SK-N-SH treated with all-trans-retinoic acid at 6 μM for 48 hours (cell line): ENCODE measurements at regions not wholly inside any gene's neighbourhood (a gene's known extent, or its start where the extent isn't known, plus 50 kb on each side); places are given as distances from the start of the nearest gene placed in this dataset.

Experiments
- CSDC2 ChIP-seq: fragments of 250-450 bp; sonication (Bioruptor Pico); IDR thresholded peaks from 2 replicates; pipeline ENCODE4 v1.5.0; 2020; ENCODE audit warnings: mild to moderate bottlenecking, moderate library complexity
- ESRRG ChIP-seq: fragments of 250-450 bp; sonication (Bioruptor Pico); IDR thresholded peaks from 2 replicates; pipeline ENCODE4 v1.6.1; 2021; ENCODE audit warnings: mild to moderate bottlenecking
- GLIS3 ChIP-seq: fragments of 250-450 bp; sonication (Bioruptor Pico); IDR thresholded peaks from 2 replicates; pipeline ENCODE4 v1.5.0; 2020; ENCODE audit warnings: mild to moderate bottlenecking, moderate library complexity
- ISL1 ChIP-seq: fragments of 250-450 bp; sonication (Bioruptor Pico); IDR thresholded peaks from 2 replicates; pipeline ENCODE4 v2.1.2; 2022; ENCODE audit warnings: mild to moderate bottlenecking, moderate library complexity
- PATZ1 ChIP-seq: fragments of 250-450 bp; sonication (Bioruptor Pico); IDR thresholded peaks from 2 replicates; pipeline ENCODE4 v1.8.0; 2020; ENCODE audit warnings: mild to moderate bottlenecking, moderate library complexity, borderline replicate concordance
- SNAI2 ChIP-seq: fragments of 250-450 bp; sonication (Bioruptor Pico); IDR thresholded peaks from 2 replicates; pipeline ENCODE4 v1.5.0; 2020; ENCODE audit warnings: mild to moderate bottlenecking, moderate library complexity
- ZFP3 ChIP-seq: fragments of 250-450 bp; sonication (Bioruptor Pico); IDR thresholded peaks from 2 replicates; pipeline ENCODE4 v1.5.0; 2020; ENCODE audit warnings: mild to moderate bottlenecking, moderate library complexity
- ZFP30 ChIP-seq: fragments of 450-650 bp; formaldehyde crosslinking; IDR thresholded peaks from 2 replicates; pipeline ENCODE4 v1.5.0; 2022; ENCODE audit warnings: mild to moderate bottlenecking, moderate library complexity
- ZNF70 ChIP-seq: fragments of 450-650 bp; formaldehyde crosslinking; IDR thresholded peaks from 2 replicates; pipeline ENCODE4 v1.5.0; 2020; ENCODE audit warnings: mild to moderate bottlenecking, moderate library complexity
- ZNF8 ChIP-seq: fragments of 450-650 bp; formaldehyde crosslinking; IDR thresholded peaks from 2 replicates; pipeline ENCODE4 v1.5.0; 2020; ENCODE audit warnings: mild to moderate bottlenecking, moderate library complexity
- TF ChIP-seq, protein P1 (sequence below): fragments of 250-450 bp; sonication (Bioruptor Pico); IDR thresholded peaks from 2 replicates; pipeline ENCODE4 v1.8.0; 2021; ENCODE audit warnings: low read depth, mild to moderate bottlenecking, moderate library complexity, borderline replicate concordance

DNA sequence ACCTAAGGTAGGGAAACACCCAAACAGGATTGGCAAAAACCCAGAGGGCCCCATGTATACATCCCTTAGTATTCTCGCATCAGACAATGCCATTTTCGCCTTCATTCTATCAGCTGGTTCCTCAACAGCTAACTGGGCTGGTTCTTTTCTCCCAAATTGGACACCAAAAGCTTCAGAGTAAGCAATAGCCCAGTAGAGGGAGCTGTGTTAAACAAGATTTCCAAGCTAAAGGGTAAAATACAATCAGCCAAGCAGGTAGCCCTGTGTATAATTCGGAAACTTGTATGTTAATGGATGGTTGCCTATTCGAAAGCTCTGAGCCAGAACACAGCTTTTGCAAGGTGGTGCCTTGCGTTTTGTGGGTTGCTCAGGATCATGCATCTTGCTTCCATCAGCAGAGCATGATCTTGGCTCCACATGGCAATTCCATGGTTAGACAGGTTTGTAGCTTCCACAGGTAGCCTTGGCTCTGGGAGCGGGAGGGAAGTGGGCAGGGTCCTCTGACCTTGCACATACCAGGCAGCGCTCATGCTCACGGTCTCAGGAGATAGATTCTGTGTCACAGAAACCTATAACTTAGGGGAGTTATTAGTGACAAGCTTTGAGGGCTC is 115.2 kb upstream of the LNX1 start:
- TF ChIP-seq ZNF8 (CRISPR knock-in tag) (no peak), ZNF70 (no peak), PATZ1 (CRISPR knock-in tag) (no peak), GLIS3 (CRISPR knock-in tag) (no peak), ESRRG (CRISPR knock-in tag) (no peak), CSDC2 (CRISPR knock-in tag) (no peak), ZFP3 (CRISPR knock-in tag) (no peak), ISL1 (no peak), SNAI2 (no peak), ZFP30 (no peak)
- TF ChIP-seq, protein P1, sequence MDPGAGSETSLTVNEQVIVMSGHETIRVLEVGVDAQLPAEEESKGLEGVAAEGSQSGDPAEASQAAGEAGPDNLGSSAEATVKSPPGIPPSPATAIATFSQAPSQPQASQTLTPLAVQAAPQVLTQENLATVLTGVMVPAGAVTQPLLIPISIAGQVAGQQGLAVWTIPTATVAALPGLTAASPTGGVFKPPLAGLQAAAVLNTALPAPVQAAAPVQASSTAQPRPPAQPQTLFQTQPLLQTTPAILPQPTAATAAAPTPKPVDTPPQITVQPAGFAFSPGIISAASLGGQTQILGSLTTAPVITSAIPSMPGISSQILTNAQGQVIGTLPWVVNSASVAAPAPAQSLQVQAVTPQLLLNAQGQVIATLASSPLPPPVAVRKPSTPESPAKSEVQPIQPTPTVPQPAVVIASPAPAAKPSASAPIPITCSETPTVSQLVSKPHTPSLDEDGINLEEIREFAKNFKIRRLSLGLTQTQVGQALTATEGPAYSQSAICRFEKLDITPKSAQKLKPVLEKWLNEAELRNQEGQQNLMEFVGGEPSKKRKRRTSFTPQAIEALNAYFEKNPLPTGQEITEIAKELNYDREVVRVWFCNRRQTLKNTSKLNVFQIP (CRISPR knock-in tag): no peak
